Stimulated activated effector memory CD8-positive, alpha-beta T cell treated with anti-CD3 and anti-CD28 coated beads, Interleukin-12 subunit alpha, Interleukin-12 subunit beta, amount 100 ng/mL, for 72 hours (primary cell): ENCODE measurements at regions not wholly inside any gene's neighbourhood (a gene's known extent, or its start where the extent isn't known, plus 50 kb on each side); places are given as distances from the start of the nearest gene placed in this dataset.

Experiments used
- ATAC-seq: fragments of 150-1000 bp; cut with Tn5 transposase; 2 replicates; pipeline ENCODE4 v1.10.0; 2021
- DNase-seq, 2 donors: peaks; one replicate each; pipeline ENCODE4 v3.0.0; 2021 to 2022; ENCODE audit warnings: low spot score in 2 of 2
- H3K27ac Mint-ChIP-seq: one replicate; pipeline ENCODE4 v1.8.0; 2022; ENCODE audit warnings: mild to moderate bottlenecking, mixed read lengths
- H3K36me3 Mint-ChIP-seq: one replicate; pipeline ENCODE4 v1.8.0; 2022; ENCODE audit warnings: mild to moderate bottlenecking, mixed read lengths
- H3K4me1 Mint-ChIP-seq: one replicate; pipeline ENCODE4 v1.8.0; 2022; ENCODE audit warnings: mixed read lengths
- H3K4me3 Mint-ChIP-seq: one replicate; pipeline ENCODE4 v1.8.0; 2022; ENCODE audit warnings: mild to moderate bottlenecking, mixed read lengths
- H3K9me3 Mint-ChIP-seq: one replicate; pipeline ENCODE4 v1.8.0; 2022; ENCODE audit warnings: mixed read lengths

DNA sequence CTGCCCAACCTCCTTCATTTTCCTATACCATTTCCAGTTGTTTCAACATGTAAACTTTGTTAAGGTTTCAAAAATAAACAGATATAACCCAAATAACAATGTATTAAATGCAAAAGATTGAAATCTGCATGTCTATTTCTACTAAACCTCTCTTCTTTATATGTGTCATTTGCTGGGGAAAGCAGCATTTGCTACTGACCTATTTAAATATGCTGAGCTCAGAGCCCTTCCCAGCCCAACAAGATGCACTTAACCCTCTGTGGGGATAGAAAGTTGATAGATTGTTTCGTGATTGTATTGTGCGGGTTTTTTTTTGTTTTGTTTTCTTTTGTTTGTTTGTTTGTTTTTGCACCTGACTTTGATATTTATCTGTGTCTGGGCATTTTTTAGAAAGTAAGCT is 139.5 kb downstream of the UCHL1 start:
- no peak for ATAC-seq

DNA sequence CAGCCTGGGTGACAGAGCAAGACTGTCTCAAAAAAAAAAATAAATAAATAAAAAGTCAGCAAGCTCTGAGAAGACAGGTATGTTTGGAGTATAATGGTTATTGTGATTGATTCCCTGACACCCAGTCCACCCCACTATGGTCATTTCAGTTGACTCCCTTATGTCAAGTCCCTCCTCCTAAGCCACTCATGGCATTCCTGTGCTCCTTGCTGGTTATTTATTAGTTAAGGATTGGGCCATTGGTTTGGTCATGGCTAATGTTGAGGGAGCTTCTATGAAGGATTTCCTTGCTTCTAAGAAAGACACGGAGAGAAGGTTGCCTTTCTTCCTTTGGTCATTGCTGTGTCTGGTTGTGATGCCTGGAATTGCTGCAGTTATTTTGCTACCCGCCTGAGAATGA is 140.1 kb downstream of the UCHL1 start:
- Mint-ChIP-seq H3K4me1 (no peaks in the 10 kb centered on the region), H3K9me3 (no peaks in the 10 kb centered on the region), H3K36me3 (no peaks in the 10 kb centered on the region), H3K27ac (no peak overlapping the region), H3K4me3 (no peak overlapping the region)
- DNase-seq (no peak), ATAC-seq (no peak)

More for the DNA sequence above, 139.5 kb downstream of the UCHL1 start:
- no peak overlapping the region for H3K4me3 Mint-ChIP-seq
- H3K27ac Mint-ChIP-seq: no peak overlapping the region
- H3K9me3 Mint-ChIP-seq: no peaks in the 10 kb centered on the region
- no peaks in the 10 kb centered on the region for H3K36me3 Mint-ChIP-seq
- H3K4me1 Mint-ChIP-seq: no peaks in the 10 kb centered on the region
- no peak for DNase-seq

DNA sequence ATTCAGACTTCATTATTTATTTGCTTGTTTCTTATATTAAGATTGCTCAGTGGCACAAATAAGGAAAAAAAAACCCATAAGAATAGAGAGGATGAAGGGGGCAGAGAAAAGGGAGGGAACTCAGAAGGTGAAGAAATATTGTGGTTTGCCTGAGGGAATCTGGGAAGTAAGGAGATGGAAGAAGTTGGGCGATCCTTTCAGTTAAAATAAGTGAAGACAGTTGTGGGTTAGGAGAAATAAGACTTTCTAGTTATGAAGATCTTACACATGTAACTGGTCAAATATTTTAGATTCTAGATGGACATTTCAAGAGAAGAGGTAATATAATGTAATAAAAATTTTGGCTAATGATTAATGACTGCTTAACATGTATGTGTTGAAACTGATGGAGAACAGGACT is 138.7 kb upstream of the LIMCH1 start:
- no peak overlapping the region for H3K4me3 Mint-ChIP-seq
- no peaks in the 10 kb centered on the region for H3K9me3 Mint-ChIP-seq
- H3K36me3 Mint-ChIP-seq: no peaks in the 10 kb centered on the region
- ATAC-seq (no peak), DNase-seq (no peak)
- H3K27ac Mint-ChIP-seq: no peak overlapping the region
- no peaks in the 10 kb centered on the region for H3K4me1 Mint-ChIP-seq

DNA sequence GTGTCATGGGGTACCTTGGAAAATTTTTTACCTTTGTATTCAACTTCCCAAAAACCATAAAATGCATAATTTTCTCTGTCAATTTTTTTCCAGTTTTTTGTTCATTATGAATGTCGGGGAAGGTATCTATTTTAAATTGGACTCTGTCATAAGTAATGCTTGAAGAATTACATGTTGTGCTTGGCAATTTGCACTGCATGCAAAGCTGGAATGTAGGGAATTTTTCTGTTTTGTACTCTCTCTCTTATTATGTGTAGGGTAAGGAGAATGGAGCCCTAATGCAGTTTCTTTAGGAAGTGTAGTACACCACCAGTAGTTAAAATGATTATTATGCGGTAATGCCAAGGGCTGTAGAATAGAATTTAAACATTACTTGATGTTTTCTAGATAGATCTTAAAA is 137.7 kb upstream of the LIMCH1 start:
- Mint-ChIP-seq H3K36me3 (no peaks in the 10 kb centered on the region), H3K27ac (no peak overlapping the region), H3K9me3 (no peaks in the 10 kb centered on the region), H3K4me3 (no peak overlapping the region), H3K4me1 (no peaks in the 10 kb centered on the region)
- ATAC-seq (no peak), DNase-seq (no peak)

DNA sequence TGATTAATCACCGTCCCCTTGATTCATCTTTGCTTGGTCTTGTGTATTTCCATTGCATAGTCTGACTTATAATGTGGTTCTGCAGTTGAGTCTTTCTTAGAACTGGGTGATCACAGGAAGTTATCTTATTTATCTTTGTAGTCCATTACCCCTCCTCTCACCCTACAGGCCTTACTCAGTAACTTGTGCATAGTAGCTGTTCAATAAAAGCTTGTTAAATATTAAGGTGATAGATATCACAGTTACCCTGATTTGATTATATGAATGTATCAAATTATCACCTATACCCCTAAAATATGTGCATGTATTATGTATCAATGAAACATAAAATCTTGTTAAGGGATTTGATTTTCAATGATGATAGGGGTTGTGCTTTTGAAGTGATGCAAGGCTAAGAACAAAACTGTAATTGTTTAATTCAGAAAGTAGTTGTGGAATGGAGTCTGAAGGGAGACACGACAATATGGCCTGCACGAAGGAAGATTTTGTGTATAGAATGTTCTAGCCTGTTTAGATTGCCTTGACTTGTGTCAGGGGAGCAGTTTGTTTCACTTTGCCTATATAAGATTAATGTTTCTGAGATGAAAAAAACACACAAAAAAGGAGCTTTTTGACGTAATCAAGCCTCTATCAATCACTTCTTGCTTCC is 132.4 kb upstream of the LIMCH1 start:
- Mint-ChIP-seq H3K9me3 (no peaks in the 10 kb centered on the region), H3K4me1 (no peaks in the 10 kb centered on the region), H3K36me3 (no peaks in the 10 kb centered on the region), H3K27ac (no peak overlapping the region), H3K4me3 (no peak overlapping the region)
- ATAC-seq: no peak
- no peak for DNase-seq

DNA sequence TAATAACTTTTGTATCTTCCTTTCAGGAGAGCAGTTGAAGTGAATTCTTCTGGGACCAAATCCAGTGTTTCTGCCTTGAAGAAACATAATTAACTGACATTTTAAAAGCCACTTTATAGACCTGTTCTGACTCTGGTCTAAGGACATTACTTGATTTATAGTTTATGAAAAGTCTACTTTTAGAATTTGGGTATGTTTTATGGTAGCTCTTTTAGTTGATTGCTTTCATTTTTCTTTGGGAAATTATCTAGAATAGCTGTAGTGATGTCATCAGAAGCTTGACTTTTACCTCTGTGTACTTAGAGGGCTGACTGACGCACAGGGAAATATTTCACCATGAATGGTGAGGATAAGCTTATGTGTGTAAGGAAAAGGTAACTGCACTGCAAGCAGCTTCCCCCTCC is 131.8 kb upstream of the LIMCH1 start:
- ATAC-seq: no peak
- H3K27ac Mint-ChIP-seq: no peak overlapping the region
- no peak overlapping the region for H3K4me3 Mint-ChIP-seq
- no peaks in the 10 kb centered on the region for H3K4me1 Mint-ChIP-seq
- no peak for DNase-seq
- H3K9me3 Mint-ChIP-seq: peaks cover 2% of the 10 kb centered on the region
- no peaks in the 10 kb centered on the region for H3K36me3 Mint-ChIP-seq

DNA sequence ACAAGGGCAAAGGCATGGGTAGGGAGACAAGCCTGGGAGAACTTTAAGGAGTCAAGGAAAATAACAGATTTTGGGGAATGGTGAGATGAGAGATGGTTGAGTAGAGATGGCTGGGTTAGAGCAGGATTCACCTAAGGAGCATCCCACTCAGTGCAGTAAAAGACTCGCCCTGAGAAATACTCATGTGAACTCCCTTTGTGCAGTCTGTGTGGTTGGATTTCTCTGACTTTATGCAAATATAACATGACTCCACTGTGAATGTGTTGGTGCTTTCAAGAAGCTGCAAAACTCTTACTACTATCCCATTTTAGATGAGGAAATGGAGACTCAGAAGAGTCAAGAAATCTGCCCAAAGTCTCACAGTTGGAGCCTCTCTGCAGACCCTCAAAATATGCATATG is 129.8 kb upstream of the LIMCH1 start:
- no peaks in the 10 kb centered on the region for H3K36me3 Mint-ChIP-seq
- DNase-seq (no peak), ATAC-seq (no peak)
- H3K4me3 Mint-ChIP-seq: no peak overlapping the region
- peaks cover 2% of the 10 kb centered on the region for H3K9me3 Mint-ChIP-seq
- no peak overlapping the region for H3K27ac Mint-ChIP-seq
- H3K4me1 Mint-ChIP-seq: no peaks in the 10 kb centered on the region

DNA sequence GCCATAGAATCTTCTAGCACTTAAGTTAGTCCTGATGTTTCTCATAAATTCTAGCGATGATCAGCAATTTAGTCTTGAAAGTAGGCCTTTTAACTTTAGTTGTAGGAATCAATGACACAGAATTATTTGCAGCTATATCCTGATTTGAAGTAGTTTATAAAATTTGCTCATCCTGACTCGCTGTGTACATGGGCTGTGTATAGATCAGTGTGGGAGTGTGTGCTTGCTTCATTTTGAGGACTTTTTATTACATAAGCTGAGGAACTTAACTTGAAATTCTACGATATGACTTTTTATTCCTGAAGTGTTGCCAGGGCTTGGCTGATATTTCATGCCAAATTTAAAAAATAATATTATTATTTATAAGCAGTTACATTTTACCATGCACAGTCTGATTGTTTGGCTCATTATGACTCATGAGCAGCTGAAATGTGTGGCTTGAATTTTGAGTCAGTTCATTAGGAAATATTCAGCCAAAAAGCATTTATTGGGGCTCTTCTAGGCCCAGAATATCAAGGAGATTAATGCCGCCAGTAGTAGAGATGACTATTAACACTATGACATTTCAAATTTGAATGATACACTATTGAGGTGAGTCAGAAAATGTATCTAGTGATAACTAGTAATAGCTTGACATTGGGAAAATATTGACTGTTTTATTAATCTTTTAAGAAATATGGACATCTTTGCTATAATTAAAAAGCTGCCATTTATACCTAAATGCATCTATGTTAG is 128.9 kb upstream of the LIMCH1 start:
- peaks cover 2% of the 10 kb centered on the region for H3K9me3 Mint-ChIP-seq
- H3K27ac Mint-ChIP-seq: no peak overlapping the region
- no peaks in the 10 kb centered on the region for H3K36me3 Mint-ChIP-seq
- H3K4me3 Mint-ChIP-seq: no peak overlapping the region
- ATAC-seq (no peak), DNase-seq (no peak)
- no peaks in the 10 kb centered on the region for H3K4me1 Mint-ChIP-seq

DNA sequence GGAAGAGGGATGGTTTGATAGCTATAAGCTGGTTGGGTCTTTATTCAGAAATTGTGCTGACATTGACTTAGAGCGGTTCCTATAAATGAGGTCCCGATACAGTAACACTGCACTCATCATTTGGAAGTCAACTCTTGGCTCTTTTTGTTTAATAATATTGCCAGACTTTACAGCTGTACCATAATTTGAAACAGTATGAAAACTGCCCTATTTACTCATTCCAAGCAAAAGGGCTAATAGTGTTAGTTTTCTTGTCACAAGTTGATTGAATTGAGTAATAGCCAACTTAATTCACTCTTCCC is 128.4 kb upstream of the LIMCH1 start:
- no peaks in the 10 kb centered on the region for H3K36me3 Mint-ChIP-seq
- H3K4me1 Mint-ChIP-seq: no peaks in the 10 kb centered on the region
- ATAC-seq (no peak), DNase-seq (no peak)
- H3K9me3 Mint-ChIP-seq: peaks cover 2% of the 10 kb centered on the region
- no peak overlapping the region for H3K27ac Mint-ChIP-seq
- H3K4me3 Mint-ChIP-seq: no peak overlapping the region

DNA sequence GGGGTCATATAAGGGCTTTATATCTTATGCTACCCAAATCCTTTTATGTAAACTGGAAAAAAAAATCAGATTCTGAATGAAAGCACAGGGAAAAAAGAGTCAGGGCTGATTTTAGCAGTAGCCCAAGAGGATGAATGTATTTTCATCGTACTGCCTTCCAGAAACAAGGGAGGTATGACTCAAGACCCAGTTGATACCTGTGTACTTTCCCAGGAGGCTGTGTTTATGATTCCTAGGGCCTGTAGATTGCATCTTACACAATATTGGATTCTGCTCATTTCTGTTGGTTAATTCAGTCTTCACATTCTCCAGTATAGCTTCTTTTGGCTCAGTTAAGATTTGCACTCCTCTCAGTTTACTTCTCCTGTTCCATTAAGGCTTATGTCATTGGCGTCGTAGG is 127.9 kb upstream of the LIMCH1 start:
- Mint-ChIP-seq H3K9me3 (peaks cover 2% of the 10 kb centered on the region), H3K36me3 (no peaks in the 10 kb centered on the region), H3K27ac (no peak overlapping the region), H3K4me3 (no peak overlapping the region), H3K4me1 (no peaks in the 10 kb centered on the region)
- DNase-seq (no peak), ATAC-seq (no peak)

DNA sequence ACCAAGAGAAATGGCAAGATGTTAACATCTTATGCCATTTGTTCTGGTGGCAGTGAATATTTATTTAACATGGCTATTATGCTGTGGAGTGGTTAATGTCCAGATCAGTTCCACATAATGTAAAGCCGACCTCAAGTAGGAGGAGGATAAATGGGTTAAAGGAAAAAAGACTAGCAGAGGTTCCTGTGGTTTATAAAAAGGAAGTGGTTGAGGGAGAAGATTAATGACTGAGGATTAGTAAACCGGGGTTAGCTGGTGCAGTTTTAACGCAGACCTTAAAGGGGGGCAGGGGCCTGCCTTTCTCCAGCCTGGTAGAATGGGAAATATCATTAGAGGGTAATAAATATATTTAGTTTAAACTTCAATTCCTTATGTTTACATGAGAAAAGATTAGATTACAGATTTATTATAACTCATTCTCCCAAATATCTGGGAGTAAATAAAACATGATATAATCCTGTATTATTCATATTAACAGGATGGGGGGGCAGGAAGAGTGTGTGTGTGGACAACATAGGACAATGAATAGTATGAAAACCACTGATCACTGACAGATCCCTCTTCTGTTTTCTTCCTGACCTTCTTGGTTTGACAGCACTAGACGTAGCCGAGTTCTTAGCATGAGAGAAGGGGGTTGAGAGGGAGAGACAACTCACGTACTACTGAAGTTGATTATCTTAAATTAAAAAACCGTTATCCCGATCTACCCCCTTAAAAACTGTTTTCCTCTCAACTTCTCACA is 124.1 kb upstream of the LIMCH1 start:
- H3K4me1 Mint-ChIP-seq: no peaks in the 10 kb centered on the region
- ATAC-seq (no peak), DNase-seq (no peak)
- H3K36me3 Mint-ChIP-seq: no peaks in the 10 kb centered on the region
- peaks cover 2% of the 10 kb centered on the region for H3K9me3 Mint-ChIP-seq
- H3K27ac Mint-ChIP-seq: no peak overlapping the region
- H3K4me3 Mint-ChIP-seq: no peak overlapping the region

DNA sequence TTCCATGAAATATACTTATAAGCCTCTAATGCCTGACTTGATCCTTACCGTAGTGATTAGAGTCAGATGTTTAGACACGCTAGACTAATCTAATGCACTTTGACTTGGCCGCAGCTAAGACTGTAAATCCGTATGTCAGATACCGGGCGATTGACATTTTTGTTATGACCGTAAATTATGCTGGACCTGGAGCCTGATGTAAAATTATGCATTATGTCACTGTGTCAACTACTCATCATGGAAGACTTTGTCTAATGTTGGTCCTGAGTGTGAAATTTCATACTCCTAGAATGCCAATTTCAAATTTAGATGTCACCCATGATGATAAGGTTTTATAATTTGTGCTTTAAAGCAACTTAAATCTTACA is 123.6 kb upstream of the LIMCH1 start:
- DNase-seq: no peak
- Mint-ChIP-seq H3K36me3 (no peaks in the 10 kb centered on the region), H3K9me3 (peaks cover 2% of the 10 kb centered on the region), H3K4me1 (no peaks in the 10 kb centered on the region), H3K4me3 (no peak overlapping the region), H3K27ac (no peak overlapping the region)
- ATAC-seq: no peak

DNA sequence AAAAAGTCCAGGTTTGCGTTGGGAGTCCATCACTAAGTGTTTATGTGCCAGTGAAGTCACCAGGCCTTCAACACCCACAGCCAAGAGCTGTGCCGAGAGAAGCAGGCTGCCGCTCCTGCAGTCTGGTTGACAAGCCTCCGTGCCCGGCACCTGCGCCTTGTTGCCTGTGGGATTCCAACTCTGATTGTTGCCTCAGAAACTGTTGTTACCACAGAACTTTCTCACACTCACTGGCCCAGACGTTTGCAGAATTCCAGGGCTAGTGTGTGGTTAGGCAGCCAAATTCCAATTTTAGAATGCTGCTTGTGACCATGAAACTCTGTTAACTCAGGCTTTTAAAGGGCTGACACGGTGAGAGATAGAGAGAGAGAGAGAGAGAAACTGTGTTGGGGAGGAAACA is 119.5 kb upstream of the LIMCH1 start:
- DNase-seq (no peak), ATAC-seq (no peak)
- no peak overlapping the region for H3K27ac Mint-ChIP-seq
- H3K4me1 Mint-ChIP-seq: no peaks in the 10 kb centered on the region
- no peaks in the 10 kb centered on the region for H3K36me3 Mint-ChIP-seq
- peaks cover 3% of the 10 kb centered on the region for H3K9me3 Mint-ChIP-seq
- no peak overlapping the region for H3K4me3 Mint-ChIP-seq

DNA sequence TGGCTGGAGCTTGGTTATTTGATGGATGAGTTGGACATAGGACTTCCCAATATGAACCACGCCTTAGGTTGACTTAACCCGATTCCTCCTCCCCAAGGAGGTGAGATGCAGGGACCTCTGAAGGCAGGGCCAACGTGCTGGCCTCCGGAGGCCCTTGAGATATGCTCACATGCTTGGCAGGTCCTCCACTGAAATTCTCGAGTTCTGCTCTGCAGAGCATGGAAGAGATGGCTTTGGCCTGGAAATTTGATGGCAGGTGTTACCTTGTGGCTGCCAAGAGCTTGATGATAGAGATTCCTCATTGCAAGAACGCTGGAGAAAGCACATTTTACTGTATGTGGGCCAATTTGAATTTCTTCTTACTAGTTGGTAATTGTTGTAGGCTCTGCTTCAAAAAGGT is 117.4 kb upstream of the LIMCH1 start:
- no peaks in the 10 kb centered on the region for H3K4me1 Mint-ChIP-seq
- no peak for ATAC-seq
- DNase-seq: no peak
- no peak overlapping the region for H3K27ac Mint-ChIP-seq
- no peak overlapping the region for H3K4me3 Mint-ChIP-seq
- H3K9me3 Mint-ChIP-seq: peaks cover 5% of the 10 kb centered on the region
- no peaks in the 10 kb centered on the region for H3K36me3 Mint-ChIP-seq

DNA sequence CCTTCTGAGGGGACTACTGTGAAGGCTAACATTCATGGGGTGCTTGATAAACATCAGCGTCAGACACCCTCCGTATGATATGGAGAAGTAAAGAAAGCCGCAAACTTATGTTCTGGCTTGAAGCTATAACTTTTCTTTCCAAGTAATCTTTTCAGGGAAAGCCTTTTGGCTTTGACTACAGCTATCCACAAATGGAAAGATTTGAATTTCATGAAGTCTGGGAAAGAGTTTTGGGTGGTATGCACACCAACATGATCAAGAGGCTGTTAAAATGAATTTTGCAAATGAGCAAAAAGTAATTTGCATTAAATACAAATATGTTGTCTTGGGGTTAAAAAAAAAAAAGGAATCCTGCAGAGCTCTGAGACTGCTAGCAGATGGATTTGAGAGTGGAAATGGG is 114.8 kb upstream of the LIMCH1 start:
- ATAC-seq: no peak
- Mint-ChIP-seq H3K4me3 (no peak overlapping the region), H3K27ac (no peak overlapping the region)

DNA sequence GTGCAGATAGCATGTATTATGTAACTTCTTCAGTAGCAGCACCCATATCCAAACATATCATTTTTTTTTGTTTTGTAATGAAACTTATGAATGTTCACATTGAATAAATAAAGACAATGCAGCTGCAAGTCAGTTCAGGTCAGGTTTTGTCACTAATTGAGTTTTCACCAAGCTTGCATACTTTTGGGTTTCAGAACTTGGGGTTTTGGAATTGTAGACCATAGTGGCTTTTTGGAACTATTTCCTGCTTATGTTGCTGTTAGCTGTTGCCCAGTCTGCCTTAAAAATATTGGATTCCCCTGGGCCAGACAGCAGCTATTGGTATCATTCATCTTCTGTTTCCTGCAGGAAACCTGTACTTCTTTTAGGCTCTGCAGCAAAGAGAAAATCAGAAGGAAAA is 113.4 kb upstream of the LIMCH1 start:
- no peak overlapping the region for H3K27ac Mint-ChIP-seq
- no peaks in the 10 kb centered on the region for H3K36me3 Mint-ChIP-seq
- ATAC-seq (no peak), DNase-seq (no peak)
- H3K4me3 Mint-ChIP-seq: no peak overlapping the region
- H3K9me3 Mint-ChIP-seq: peaks cover 5% of the 10 kb centered on the region
- no peaks in the 10 kb centered on the region for H3K4me1 Mint-ChIP-seq

More for the DNA sequence above, 114.8 kb upstream of the LIMCH1 start:
- peaks cover 5% of the 10 kb centered on the region for H3K9me3 Mint-ChIP-seq
- DNase-seq: no peak
- H3K36me3 Mint-ChIP-seq: no peaks in the 10 kb centered on the region
- H3K4me1 Mint-ChIP-seq: no peaks in the 10 kb centered on the region
